ENCODE measurements at regions not wholly inside any gene's neighbourhood (a gene's known extent, or its start where the extent isn't known, plus 50 kb on each side); places are given as distances from the start of the nearest gene placed in this dataset.

DNA sequence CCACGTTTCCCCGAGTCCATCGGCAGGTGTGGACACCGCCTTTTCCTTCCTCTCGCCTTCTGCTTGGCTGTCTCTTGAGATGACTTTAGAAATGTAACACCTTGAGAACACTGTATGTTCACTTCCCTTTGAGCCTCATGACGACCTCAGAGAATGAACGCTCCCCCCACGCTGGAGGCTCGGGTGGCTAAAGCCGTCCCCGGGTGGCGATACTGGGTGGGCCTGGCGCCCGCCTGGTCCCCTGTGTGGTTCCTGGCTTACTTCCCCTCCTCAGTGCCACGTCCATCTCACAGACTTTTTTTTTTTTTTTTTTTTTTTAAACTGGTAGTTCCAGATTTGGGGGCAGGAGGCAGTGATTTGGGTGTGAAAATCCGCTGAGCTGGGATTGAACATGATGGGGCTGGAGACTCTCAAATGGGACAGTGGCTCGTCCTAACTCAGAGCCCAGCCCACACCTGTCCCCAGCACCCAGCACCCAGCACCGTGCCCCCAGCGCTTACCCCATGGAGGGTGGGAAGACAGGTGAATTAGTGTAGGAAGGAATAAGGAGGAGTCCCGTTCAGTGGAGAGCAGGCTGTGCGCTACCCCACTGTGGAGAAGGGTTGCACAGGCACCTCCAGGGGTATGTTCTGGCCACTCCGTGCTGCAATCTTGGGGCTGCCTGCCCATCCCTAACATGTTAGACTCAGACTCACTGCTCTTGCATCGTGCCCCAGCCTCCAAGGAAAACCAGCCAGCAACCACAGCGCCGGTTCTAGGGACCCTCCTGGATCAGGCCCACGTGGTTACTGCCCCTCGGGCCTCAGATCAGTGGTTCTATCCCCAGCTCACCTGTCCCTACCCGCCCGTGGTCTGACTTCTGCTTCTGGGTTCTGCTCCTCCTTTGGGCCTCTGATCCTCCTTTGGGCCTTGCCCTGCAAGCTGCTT is 174.0 kb downstream of the ASB1 start:
- Histone ChIP-seq H3K4me2 (ENCODE audit: low read length) (no peak overlapping the region), H3K79me2 (ENCODE audit: insufficient read depth, low read depth, low read length) (no peaks in the 10 kb centered on the region), H3K9me3 (ENCODE audit: low read length) (no peaks in the 10 kb centered on the region), H4K20me1 (ENCODE audit: insufficient read depth, low read length) (no peaks in the 10 kb centered on the region), H3K9me2 (ENCODE audit: insufficient read depth, low read length) (no peaks in the 10 kb centered on the region), H3K36me3 (ENCODE audit: insufficient read depth, low read length) (no peaks in the 10 kb centered on the region), H3K4me3 (ENCODE audit: low read depth, low read length, poor library complexity, severe bottlenecking) (no peak overlapping the region), H2AFZ (ENCODE audit: low read length) (no peak overlapping the region), H3K27ac (ENCODE audit: low read depth, low read length, poor library complexity, severe bottlenecking) (no peak overlapping the region), H3K4me1 (ENCODE audit: insufficient read depth, low read length, poor library complexity, severe bottlenecking) (no peaks in the 10 kb centered on the region)
- no TSS peak for BruUV-seq (replicated peaks)
- ChIA-PET POLR2A (interaction anchor here (0.5 kb wide), 1 partner anchor 1478 kb away, joined by 3 read pairs; no protein-coding TSS in a partner anchor), CTCF (ENCODE audit: unreplicated experiment) (no interaction called here)
- intact Hi-C loops (cut with micrococcal nuclease; ENCODE audit: unreplicated experiment), result no loop called here
- DNase-seq (ENCODE audit: low spot score), result no peak
- no peak for TF ChIP-seq EZH2phosphoT487 (IDR thresholded peaks at IDR 0.05; ENCODE audit: borderline replicate concordance, low read depth, low read length)

DNA sequence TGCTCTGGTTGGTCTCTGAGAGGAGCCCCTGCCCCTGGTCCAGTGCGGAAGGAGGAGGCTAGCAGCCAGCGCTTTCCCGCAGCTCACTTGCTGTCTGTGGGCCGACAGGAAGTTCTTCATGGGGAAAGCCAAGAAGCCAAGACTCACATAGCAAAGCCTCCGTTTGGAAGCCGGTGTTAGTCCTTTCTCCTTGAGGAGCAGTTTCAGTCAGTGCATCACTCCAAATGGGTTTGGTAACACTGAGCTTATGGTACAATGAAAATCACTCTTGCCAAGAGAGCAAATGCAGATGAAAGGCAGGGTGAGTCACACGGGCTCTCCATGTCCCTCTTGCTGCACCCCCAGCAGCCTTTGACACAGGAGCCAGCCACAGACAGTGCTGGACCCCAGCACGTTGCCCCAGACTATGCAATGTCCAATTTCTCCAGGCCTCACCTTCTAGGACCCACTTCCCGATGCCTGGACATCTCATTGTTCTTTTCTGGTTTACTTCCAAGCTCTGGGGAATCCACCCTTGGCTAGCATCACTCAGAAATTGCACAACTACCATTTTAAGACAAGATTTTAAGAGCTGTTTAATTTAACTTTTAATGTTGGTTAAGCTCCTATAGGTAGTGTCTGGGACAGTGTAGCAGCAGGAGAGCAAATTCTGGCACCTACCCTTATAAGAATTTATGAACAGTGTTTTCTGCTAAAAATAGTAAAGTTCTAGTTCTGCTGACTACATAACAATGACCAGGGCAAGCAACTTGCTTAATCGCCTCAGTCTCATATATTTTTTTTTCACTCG is 174.9 kb downstream of the ASB1 start:
- POLR2A ChIA-PET, result interaction anchor here (0.5 kb wide), 1 partner anchor 1477 kb away, joined by 3 read pairs; no protein-coding TSS in a partner anchor
- Histone ChIP-seq H3K4me1 (ENCODE audit: insufficient read depth, low read length, poor library complexity, severe bottlenecking) (no peaks in the 10 kb centered on the region), H3K36me3 (ENCODE audit: insufficient read depth, low read length) (no peaks in the 10 kb centered on the region), H3K4me3 (ENCODE audit: low read depth, low read length, poor library complexity, severe bottlenecking) (no peak overlapping the region), H2AFZ (ENCODE audit: low read length) (no peak overlapping the region), H3K79me2 (ENCODE audit: insufficient read depth, low read depth, low read length) (no peaks in the 10 kb centered on the region), H3K4me2 (ENCODE audit: low read length) (no peak overlapping the region), H3K9me2 (ENCODE audit: insufficient read depth, low read length) (no peaks in the 10 kb centered on the region), H3K27ac (ENCODE audit: low read depth, low read length, poor library complexity, severe bottlenecking) (no peak overlapping the region), H4K20me1 (ENCODE audit: insufficient read depth, low read length) (no peaks in the 10 kb centered on the region), H3K9me3 (ENCODE audit: low read length) (no peaks in the 10 kb centered on the region)
- DNase-seq (ENCODE audit: low spot score), result no peak
- intact Hi-C loops (cut with micrococcal nuclease; ENCODE audit: unreplicated experiment), result no loop called here
- TF ChIP-seq, protein P1, sequence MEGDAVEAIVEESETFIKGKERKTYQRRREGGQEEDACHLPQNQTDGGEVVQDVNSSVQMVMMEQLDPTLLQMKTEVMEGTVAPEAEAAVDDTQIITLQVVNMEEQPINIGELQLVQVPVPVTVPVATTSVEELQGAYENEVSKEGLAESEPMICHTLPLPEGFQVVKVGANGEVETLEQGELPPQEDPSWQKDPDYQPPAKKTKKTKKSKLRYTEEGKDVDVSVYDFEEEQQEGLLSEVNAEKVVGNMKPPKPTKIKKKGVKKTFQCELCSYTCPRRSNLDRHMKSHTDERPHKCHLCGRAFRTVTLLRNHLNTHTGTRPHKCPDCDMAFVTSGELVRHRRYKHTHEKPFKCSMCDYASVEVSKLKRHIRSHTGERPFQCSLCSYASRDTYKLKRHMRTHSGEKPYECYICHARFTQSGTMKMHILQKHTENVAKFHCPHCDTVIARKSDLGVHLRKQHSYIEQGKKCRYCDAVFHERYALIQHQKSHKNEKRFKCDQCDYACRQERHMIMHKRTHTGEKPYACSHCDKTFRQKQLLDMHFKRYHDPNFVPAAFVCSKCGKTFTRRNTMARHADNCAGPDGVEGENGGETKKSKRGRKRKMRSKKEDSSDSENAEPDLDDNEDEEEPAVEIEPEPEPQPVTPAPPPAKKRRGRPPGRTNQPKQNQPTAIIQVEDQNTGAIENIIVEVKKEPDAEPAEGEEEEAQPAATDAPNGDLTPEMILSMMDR (conservative IDR thresholded peaks at IDR 0.05; ENCODE audit: low read length), result no peak
- TF ChIP-seq EZH2phosphoT487 (IDR thresholded peaks at IDR 0.05; ENCODE audit: borderline replicate concordance, low read depth, low read length), result no peak
- CTCF ChIA-PET (ENCODE audit: unreplicated experiment), result no interaction called here
- BruUV-seq (replicated peaks), result no TSS peak

DNA sequence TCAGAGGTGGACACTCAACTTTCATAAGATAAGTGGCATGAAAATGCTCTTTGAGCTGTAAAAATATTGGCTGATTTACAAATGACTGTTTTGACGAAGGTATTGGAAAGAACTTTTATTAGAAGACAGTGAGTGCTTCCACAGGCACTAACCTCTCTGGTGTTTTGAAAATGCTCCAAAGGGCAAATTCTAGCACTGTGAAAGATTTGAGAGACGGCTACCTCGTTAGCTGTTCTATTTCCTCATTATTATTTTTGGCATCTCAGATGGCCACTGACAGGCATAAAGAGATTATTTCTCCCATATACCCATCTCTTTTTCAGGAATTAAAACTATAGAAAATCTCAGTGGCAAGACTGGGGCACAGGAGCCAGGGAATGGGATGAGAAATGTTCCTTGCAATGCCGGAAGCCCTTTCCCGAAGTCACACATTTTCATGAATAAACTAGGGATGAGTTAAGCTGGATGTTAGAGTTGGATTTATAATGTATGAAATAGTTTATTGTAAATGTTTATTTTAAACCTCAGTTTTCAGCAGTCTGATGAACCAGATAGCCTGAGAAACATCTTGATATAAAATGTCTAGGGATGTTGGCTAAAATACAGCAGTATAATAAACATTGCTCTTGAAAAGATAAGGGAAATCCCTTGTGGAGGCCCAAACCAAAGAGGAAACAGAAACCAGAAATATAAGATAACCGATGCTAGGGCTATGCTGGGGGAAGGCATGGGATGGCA is 175.7 kb downstream of the ASB1 start:
- no peaks in the 10 kb centered on the region for H3K4me1 ChIP-seq (ENCODE audit: insufficient read depth, low read length, poor library complexity, severe bottlenecking)
- H4K20me1 ChIP-seq (ENCODE audit: insufficient read depth, low read length), result no peaks in the 10 kb centered on the region
- BruUV-seq (replicated peaks), result no TSS peak
- H2AFZ ChIP-seq (ENCODE audit: low read length), result no peak overlapping the region
- no peak overlapping the region for H3K4me3 ChIP-seq (ENCODE audit: low read depth, low read length, poor library complexity, severe bottlenecking)
- no peak for DNase-seq (ENCODE audit: low spot score)
- H3K9me3 ChIP-seq (ENCODE audit: low read length), result no peaks in the 10 kb centered on the region
- no peak for TF ChIP-seq EZH2phosphoT487 (IDR thresholded peaks at IDR 0.05; ENCODE audit: borderline replicate concordance, low read depth, low read length)
- TF ChIP-seq, protein P1 (conservative IDR thresholded peaks at IDR 0.05; ENCODE audit: low read length), result no peak
- intact Hi-C loops (cut with micrococcal nuclease; ENCODE audit: unreplicated experiment), result no loop called here
- no peaks in the 10 kb centered on the region for H3K79me2 ChIP-seq (ENCODE audit: insufficient read depth, low read depth, low read length)
- POLR2A ChIA-PET, result no interaction called here
- H3K27ac ChIP-seq (ENCODE audit: low read depth, low read length, poor library complexity, severe bottlenecking), result no peak overlapping the region
- no peak overlapping the region for H3K4me2 ChIP-seq (ENCODE audit: low read length)
- CTCF ChIA-PET (ENCODE audit: unreplicated experiment), result no interaction called here
- no peaks in the 10 kb centered on the region for H3K9me2 ChIP-seq (ENCODE audit: insufficient read depth, low read length)
- no peaks in the 10 kb centered on the region for H3K36me3 ChIP-seq (ENCODE audit: insufficient read depth, low read length)

All from OCI-LY7 (cell line).